Activated CD8-positive, alpha-beta memory T cell treated with anti-CD3 and anti-CD28 coated beads, Interleukin-2, amount 10 ng/mL, durations not matched to agents 7 days and 5 days (primary cell): ENCODE measurements at regions not wholly inside any gene's neighbourhood (a gene's known extent, or its start where the extent isn't known, plus 50 kb on each side); places are given as distances from the start of the nearest gene placed in this dataset.
"Not testable (repeated sequence)": the region's sequence is repeated elsewhere in the genome, so short reads cannot be mapped to it uniquely, and the experiment has no call there.

Experiments
- ATAC-seq: fragments of 150-1000 bp; cut with Tn5 transposase; one replicate; pipeline ENCODE4 v1.10.0; 2021; ENCODE audit warnings: moderate library complexity
- CTCF ChIA-PET: fragments of 350-600 bp; sonication (Branson Sonifier 250); formaldehyde crosslinking; loops from one replicate; lab custom pipeline; 2021; ENCODE audit warnings: antibody characterized with exemption; lab: Charles Lee
- DNase-seq: peaks from one replicate; pipeline ENCODE4 v3.0.0-alpha.2; 2020
- H3K27ac Mint-ChIP-seq: one replicate; pipeline ENCODE4 v1.8.0; 2021; ENCODE audit warnings: mild to moderate bottlenecking, mixed read lengths
- H3K27me3 Mint-ChIP-seq: one replicate; pipeline ENCODE4 v1.8.0; 2021; ENCODE audit warnings: mixed read lengths
- H3K36me3 Mint-ChIP-seq: one replicate; pipeline ENCODE4 v1.8.0; 2021; ENCODE audit warnings: mild to moderate bottlenecking, mixed read lengths
- H3K4me1 Mint-ChIP-seq: one replicate; pipeline ENCODE4 v1.8.0; 2021; ENCODE audit warnings: mixed read lengths
- H3K4me3 Mint-ChIP-seq: one replicate; pipeline ENCODE4 v1.8.0; 2021; ENCODE audit warnings: mild to moderate bottlenecking, moderate library complexity, mixed read lengths
- H3K9me3 Mint-ChIP-seq: one replicate; pipeline ENCODE4 v1.8.0; 2022; ENCODE audit warnings: low read depth, mixed read lengths

GRCh38 chr11:28799316-28799715 is 691.1 kb downstream of the METTL15 start:
- H3K4me1 Mint-ChIP-seq = no peaks in the 10 kb centered on the region
- no peaks in the 10 kb centered on the region for H3K36me3 Mint-ChIP-seq
- H3K9me3 Mint-ChIP-seq = peaks cover 6% of the 10 kb centered on the region
- no peak for ATAC-seq
- no peak for DNase-seq
- no peaks in the 10 kb centered on the region for H3K27me3 Mint-ChIP-seq
- no peak overlapping the region for H3K4me3 Mint-ChIP-seq
- CTCF ChIA-PET = no interaction called here
- no peak overlapping the region for H3K27ac Mint-ChIP-seq

DNA sequence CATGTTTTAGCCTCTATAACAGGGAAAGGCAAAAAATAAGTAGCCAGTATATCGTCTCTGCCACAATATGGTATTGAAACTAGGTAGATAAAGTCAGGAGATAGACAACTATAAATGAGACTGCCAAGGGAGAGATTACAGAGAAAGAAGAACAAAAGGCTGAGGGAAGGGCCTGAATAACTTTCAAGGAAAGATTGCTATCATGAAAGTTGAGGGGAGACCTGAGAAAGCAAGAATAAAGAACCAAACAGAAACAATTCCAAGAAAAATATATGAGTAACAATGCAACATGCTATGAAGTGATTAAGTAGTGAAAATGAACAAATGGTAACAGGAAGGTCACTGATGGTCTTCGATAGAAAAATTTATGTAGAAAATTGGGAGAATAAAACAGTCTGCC is 690.1 kb downstream of the METTL15 start:
- H3K9me3 Mint-ChIP-seq = peaks cover 11% of the 10 kb centered on the region
- H3K27ac Mint-ChIP-seq = no peak overlapping the region
- no peak overlapping the region for H3K4me3 Mint-ChIP-seq
- CTCF ChIA-PET = no interaction called here
- H3K27me3 Mint-ChIP-seq = no peaks in the 10 kb centered on the region
- DNase-seq (no peak), ATAC-seq (no peak)
- no peaks in the 10 kb centered on the region for H3K4me1 Mint-ChIP-seq
- H3K36me3 Mint-ChIP-seq = no peaks in the 10 kb centered on the region

DNA sequence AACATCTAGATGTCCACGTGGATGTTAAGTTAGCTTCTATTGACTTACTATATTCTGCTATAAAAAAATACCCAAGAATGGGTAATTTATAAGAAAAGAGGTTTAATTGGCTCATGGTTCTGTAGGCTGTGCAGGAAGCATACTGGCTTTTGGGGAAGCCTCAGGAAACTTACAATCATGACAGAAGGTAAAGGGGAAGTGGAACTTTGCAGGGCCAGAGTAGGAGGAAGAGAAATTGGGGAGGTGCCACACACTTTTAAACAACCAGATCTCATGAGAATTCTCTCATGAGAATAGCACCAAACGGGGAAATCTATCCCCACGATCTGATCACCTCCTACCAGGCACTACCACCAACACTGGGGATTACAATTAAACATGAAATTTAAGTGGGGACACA is 689.3 kb downstream of the METTL15 start:
- no peak for ATAC-seq
- peaks cover 5% of the 10 kb centered on the region for H3K9me3 Mint-ChIP-seq
- DNase-seq = no peak
- CTCF ChIA-PET = no interaction called here
- H3K27ac Mint-ChIP-seq = no peak overlapping the region
- no peak overlapping the region for H3K4me3 Mint-ChIP-seq
- H3K27me3 Mint-ChIP-seq = no peaks in the 10 kb centered on the region
- no peaks in the 10 kb centered on the region for H3K36me3 Mint-ChIP-seq
- H3K4me1 Mint-ChIP-seq = no peaks in the 10 kb centered on the region

GRCh38 chr11:28794405-28794804 is 686.2 kb downstream of the METTL15 start:
- H3K4me1 Mint-ChIP-seq = no peaks in the 10 kb centered on the region
- peaks cover 13% of the 10 kb centered on the region for H3K9me3 Mint-ChIP-seq
- DNase-seq (no peak), ATAC-seq (no peak)
- H3K36me3 Mint-ChIP-seq = no peaks in the 10 kb centered on the region
- H3K27me3 Mint-ChIP-seq = no peaks in the 10 kb centered on the region
- H3K27ac Mint-ChIP-seq = no peak overlapping the region
- CTCF ChIA-PET = no interaction called here
- no peak overlapping the region for H3K4me3 Mint-ChIP-seq

GRCh38 chr11:28793282-28793738 is 685.1 kb downstream of the METTL15 start:
- Mint-ChIP-seq H3K36me3 (no peaks in the 10 kb centered on the region), H3K4me1 (no peaks in the 10 kb centered on the region), H3K4me3 (no peak overlapping the region), H3K9me3 (peaks cover 15% of the 10 kb centered on the region), H3K27ac (no peak overlapping the region), H3K27me3 (no peaks in the 10 kb centered on the region)
- DNase-seq (no peak), ATAC-seq (no peak)
- CTCF ChIA-PET = no interaction called here

DNA sequence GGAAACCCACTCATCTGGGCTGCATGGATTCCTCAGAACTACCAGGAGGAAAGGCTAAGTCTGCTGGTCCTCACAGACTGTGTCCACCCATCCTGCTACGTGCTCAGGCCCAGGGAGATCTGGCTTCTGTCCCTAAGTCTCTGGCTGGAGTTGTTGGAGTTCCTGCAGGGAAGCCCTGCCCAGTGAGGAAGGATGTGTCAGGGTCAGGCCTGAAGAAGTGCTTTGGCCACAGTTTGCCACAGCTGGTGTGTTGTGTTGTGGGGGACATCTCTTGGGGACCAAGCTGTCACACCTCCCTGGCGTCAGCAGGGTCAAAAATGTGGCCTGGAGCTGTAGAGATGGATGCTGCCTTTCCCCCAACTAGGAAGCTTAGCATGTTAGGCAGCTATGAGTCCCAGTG is 684.7 kb downstream of the METTL15 start:
- Mint-ChIP-seq H3K4me3 (no peak overlapping the region), H3K27me3 (no peaks in the 10 kb centered on the region), H3K9me3 (peaks cover 15% of the 10 kb centered on the region), H3K36me3 (no peaks in the 10 kb centered on the region), H3K4me1 (no peaks in the 10 kb centered on the region), H3K27ac (no peak overlapping the region)
- DNase-seq (no peak), ATAC-seq (no peak)
- CTCF ChIA-PET = no interaction called here

GRCh38 chr11:28787897-28788296 is 679.7 kb downstream of the METTL15 start:
- H3K27ac Mint-ChIP-seq, DNase-seq, H3K4me1 Mint-ChIP-seq, H3K36me3 Mint-ChIP-seq, H3K4me3 Mint-ChIP-seq, H3K27me3 Mint-ChIP-seq, ATAC-seq, CTCF ChIA-PET: not testable (repeated sequence)
- H3K9me3 Mint-ChIP-seq = peaks cover 10% of the 10 kb centered on the region

- CTCF ChIA-PET = no interaction called here
- peaks cover 4% of the 10 kb centered on the region for H3K9me3 Mint-ChIP-seq
- H3K27ac Mint-ChIP-seq = no peak overlapping the region
- no peak for ATAC-seq
- no peak for DNase-seq
- no peaks in the 10 kb centered on the region for H3K4me1 Mint-ChIP-seq
- H3K27me3 Mint-ChIP-seq = no peaks in the 10 kb centered on the region
- H3K4me3 Mint-ChIP-seq = no peak overlapping the region
- H3K36me3 Mint-ChIP-seq = no peaks in the 10 kb centered on the region
Measured at GRCh38 chr11:28777126-28777525, 668.9 kb downstream of the METTL15 start.

DNA sequence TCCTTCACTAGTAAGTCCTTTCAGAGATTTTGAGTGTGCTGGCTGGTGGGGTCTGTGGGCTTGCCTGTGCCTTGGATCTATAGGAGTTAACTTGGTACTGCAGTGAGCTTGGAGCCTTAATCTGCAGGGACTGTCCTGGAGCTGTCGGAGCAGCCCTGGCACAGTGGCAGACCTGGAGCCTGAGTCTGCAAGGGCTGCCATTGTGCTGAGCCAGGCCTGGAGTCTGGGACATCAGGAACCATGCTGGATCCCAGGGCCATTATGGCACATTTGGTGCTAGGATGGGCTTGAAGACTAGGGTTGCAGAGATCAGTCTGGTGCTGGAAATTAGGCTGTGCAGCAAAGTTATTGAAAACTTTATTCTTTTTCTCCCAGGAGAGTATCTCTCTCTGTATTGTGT is 665.4 kb downstream of the METTL15 start:
- Mint-ChIP-seq H3K4me3 (no peak overlapping the region), H3K36me3 (no peaks in the 10 kb centered on the region), H3K27ac (no peak overlapping the region), H3K9me3 (peaks cover 7% of the 10 kb centered on the region), H3K27me3 (no peaks in the 10 kb centered on the region), H3K4me1 (no peaks in the 10 kb centered on the region)
- ATAC-seq = no peak
- CTCF ChIA-PET = no interaction called here
- no peak for DNase-seq

- H3K27me3 Mint-ChIP-seq = no peaks in the 10 kb centered on the region
- no peaks in the 10 kb centered on the region for H3K4me1 Mint-ChIP-seq
- no peaks in the 10 kb centered on the region for H3K36me3 Mint-ChIP-seq
- DNase-seq = no peak
- no peak for ATAC-seq
- peaks cover 9% of the 10 kb centered on the region for H3K9me3 Mint-ChIP-seq
- H3K27ac Mint-ChIP-seq = no peak overlapping the region
- CTCF ChIA-PET = no interaction called here
- no peak overlapping the region for H3K4me3 Mint-ChIP-seq
Measured at GRCh38 chr11:28770806-28771205, 662.6 kb downstream of the METTL15 start.

GRCh38 chr11:28767574-28767973 is 659.4 kb downstream of the METTL15 start:
- Mint-ChIP-seq H3K27ac (no peak overlapping the region), H3K4me1 (no peaks in the 10 kb centered on the region), H3K4me3 (no peak overlapping the region), H3K36me3 (no peaks in the 10 kb centered on the region), H3K27me3 (no peaks in the 10 kb centered on the region), H3K9me3 (peaks cover 5% of the 10 kb centered on the region)
- no peak for ATAC-seq
- no peak for DNase-seq
- CTCF ChIA-PET = no interaction called here

DNA sequence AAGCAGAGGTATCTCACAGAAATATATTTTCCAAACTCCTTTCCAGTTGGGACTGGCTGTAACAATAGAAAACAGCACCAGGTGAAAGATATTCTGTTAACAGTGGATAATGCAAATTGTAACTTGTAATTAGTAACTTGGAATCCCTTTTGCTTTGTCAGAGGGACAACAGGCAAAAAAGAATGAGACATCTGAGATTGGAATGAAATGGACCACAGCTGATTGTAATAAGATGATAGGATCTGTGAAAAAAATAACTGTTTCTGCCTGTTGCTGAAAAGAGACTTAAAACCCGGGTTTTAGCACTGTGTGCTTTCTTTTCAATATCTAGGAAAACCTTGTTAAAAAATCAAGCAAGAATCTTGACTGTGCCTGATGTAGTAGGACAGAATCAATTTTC is 655.7 kb downstream of the METTL15 start:
- H3K27me3 Mint-ChIP-seq = no peaks in the 10 kb centered on the region
- no peak for DNase-seq
- H3K36me3 Mint-ChIP-seq = no peaks in the 10 kb centered on the region
- H3K4me1 Mint-ChIP-seq = no peaks in the 10 kb centered on the region
- no peak for ATAC-seq
- peaks cover 4% of the 10 kb centered on the region for H3K9me3 Mint-ChIP-seq
- no peak overlapping the region for H3K27ac Mint-ChIP-seq
- no peak overlapping the region for H3K4me3 Mint-ChIP-seq
- CTCF ChIA-PET = no interaction called here

GRCh38 chr11:28763151-28763550 is 655.0 kb downstream of the METTL15 start:
- ATAC-seq = no peak
- H3K36me3 Mint-ChIP-seq = no peaks in the 10 kb centered on the region
- CTCF ChIA-PET = no interaction called here
- H3K4me1 Mint-ChIP-seq = no peaks in the 10 kb centered on the region
- peaks cover 4% of the 10 kb centered on the region for H3K9me3 Mint-ChIP-seq
- DNase-seq = no peak
- no peak overlapping the region for H3K4me3 Mint-ChIP-seq
- H3K27me3 Mint-ChIP-seq = no peaks in the 10 kb centered on the region
- H3K27ac Mint-ChIP-seq = no peak overlapping the region

DNA sequence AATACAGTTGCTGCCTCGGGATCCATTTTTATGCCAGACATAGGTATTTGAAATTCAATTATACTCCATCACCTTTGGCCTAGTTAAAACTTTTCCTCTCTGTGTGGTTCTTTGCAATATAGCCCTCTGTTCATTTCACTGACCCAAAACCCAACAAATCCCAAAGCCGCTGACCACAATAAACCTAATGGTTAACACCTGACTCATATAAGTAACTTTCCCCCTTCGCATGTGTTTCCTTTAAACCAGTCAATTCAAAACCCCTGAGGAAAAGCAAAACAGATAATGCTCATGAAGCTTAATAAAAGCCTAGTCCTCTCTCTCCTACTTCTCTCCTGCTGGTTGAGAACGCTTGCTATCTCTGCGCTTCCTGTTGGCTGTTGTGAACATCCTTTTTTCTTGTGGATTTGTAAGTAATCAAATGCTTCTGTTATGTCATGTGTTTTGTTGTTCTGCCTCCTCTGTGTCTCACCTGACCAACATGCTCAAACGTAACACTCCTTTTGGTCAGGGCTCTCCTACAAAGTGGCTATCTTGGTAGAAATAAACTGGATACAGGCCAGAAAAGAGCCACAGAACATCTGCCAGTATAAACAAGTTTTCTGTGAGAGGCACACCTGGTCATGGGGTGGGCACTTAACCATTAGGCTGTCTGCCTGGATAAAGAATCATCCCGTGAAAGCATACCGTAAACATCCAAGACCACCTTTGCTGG is 652.6 kb downstream of the METTL15 start:
- Mint-ChIP-seq H3K36me3 (no peaks in the 10 kb centered on the region), H3K9me3 (peaks cover 2% of the 10 kb centered on the region), H3K4me3 (no peak overlapping the region), H3K4me1 (no peaks in the 10 kb centered on the region), H3K27ac (no peak overlapping the region), H3K27me3 (no peaks in the 10 kb centered on the region)
- CTCF ChIA-PET = no interaction called here
- ATAC-seq (no peak), DNase-seq (no peak)

- H3K4me3 Mint-ChIP-seq = no peak overlapping the region
Measured at GRCh38 chr11:28759311-28759710, 651.1 kb downstream of the METTL15 start.

More at GRCh38 chr11:28759311-28759710, 651.1 kb downstream of the METTL15 start:
- no peaks in the 10 kb centered on the region for H3K27me3 Mint-ChIP-seq
- no peaks in the 10 kb centered on the region for H3K4me1 Mint-ChIP-seq
- ATAC-seq (no peak), DNase-seq (no peak)
- no peaks in the 10 kb centered on the region for H3K36me3 Mint-ChIP-seq
- peaks cover 2% of the 10 kb centered on the region for H3K9me3 Mint-ChIP-seq
- H3K27ac Mint-ChIP-seq = no peak overlapping the region
- CTCF ChIA-PET = no interaction called here
